ENCODE measurements at regions not wholly inside any gene's neighbourhood (a gene's known extent, or its start where the extent isn't known, plus 50 kb on each side); places are given as distances from the start of the nearest gene placed in this dataset.

- no peak for TF ChIP-seq SPI1 (IDR thresholded peaks at IDR 0.05; ENCODE audit: low read depth, low read length)
- no peak for TF ChIP-seq POLR2A (IDR thresholded peaks at IDR 0.05; ENCODE audit: low read depth, low read length)
- TF ChIP-seq POLR2AphosphoS5 (IDR thresholded peaks at IDR 0.05; ENCODE audit: low read depth, low read length): no peak
- no peak for TF ChIP-seq TAF1 (IDR thresholded peaks at IDR 0.05; ENCODE audit: low read depth, low read length)
These were observed 67.6 kb downstream of the FOXD1 start for GRCh38 chr5:73380710-73381589.

Measured in GM12891 (cell line).